ENCODE measurements at regions not wholly inside any gene's neighbourhood (a gene's known extent, or its start where the extent isn't known, plus 50 kb on each side); places are given as distances from the start of the nearest gene placed in this dataset.

- Histone ChIP-seq H3K4me3 (ENCODE audit: low read depth in 2 of 2, low read length in 2 of 2) (no peak overlapping the region), H3K4me1 (ENCODE audit: control insufficient read depth, insufficient read depth, low read length) (peaks cover 4% of the 10 kb centered on the region; the same call in 1 of the 2 replicates), H3K27ac (ENCODE audit: low read length) (no peak overlapping the region), H3K27me3 (ENCODE audit: control insufficient read depth, insufficient read depth, low read length) (no peaks in the 10 kb centered on the region), H3K9me3 (ENCODE audit: control insufficient read depth, insufficient read depth, low read depth, low read length) (no peaks in the 10 kb centered on the region), H3K36me3 (ENCODE audit: control insufficient read depth, insufficient read depth, low read length) (no peaks in the 10 kb centered on the region)
- TF ChIP-seq, protein P1, sequence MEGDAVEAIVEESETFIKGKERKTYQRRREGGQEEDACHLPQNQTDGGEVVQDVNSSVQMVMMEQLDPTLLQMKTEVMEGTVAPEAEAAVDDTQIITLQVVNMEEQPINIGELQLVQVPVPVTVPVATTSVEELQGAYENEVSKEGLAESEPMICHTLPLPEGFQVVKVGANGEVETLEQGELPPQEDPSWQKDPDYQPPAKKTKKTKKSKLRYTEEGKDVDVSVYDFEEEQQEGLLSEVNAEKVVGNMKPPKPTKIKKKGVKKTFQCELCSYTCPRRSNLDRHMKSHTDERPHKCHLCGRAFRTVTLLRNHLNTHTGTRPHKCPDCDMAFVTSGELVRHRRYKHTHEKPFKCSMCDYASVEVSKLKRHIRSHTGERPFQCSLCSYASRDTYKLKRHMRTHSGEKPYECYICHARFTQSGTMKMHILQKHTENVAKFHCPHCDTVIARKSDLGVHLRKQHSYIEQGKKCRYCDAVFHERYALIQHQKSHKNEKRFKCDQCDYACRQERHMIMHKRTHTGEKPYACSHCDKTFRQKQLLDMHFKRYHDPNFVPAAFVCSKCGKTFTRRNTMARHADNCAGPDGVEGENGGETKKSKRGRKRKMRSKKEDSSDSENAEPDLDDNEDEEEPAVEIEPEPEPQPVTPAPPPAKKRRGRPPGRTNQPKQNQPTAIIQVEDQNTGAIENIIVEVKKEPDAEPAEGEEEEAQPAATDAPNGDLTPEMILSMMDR (IDR thresholded peaks at IDR 0.05) = no peak
- TF ChIP-seq TCF7L2 (IDR thresholded peaks at IDR 0.05; ENCODE audit: low read depth, low read length) = no peak
- TF ChIP-seq REST (IDR thresholded peaks at IDR 0.05; ENCODE audit: insufficient read depth in 1 of 2, low read depth in 2 of 2, low read length in 1 of 2) = no peak
- TF ChIP-seq SIN3A (IDR thresholded peaks at IDR 0.05; ENCODE audit: borderline replicate concordance, insufficient read depth, low read depth, low read length) = no peak
- TF ChIP-seq POLR2AphosphoS5 (IDR thresholded peaks at IDR 0.05; ENCODE audit: low read depth, low read length) = no peak
- POLR2A ChIA-PET = no interaction called here
- ATAC-seq (no peak), DNase-seq (ENCODE audit: low read depth, low spot score) (no peak)
- intact Hi-C loops (cut with micrococcal nuclease; ENCODE audit: unreplicated experiment) (no loop called here), in situ Hi-C loops (cut with HindIII; ENCODE audit: low pct_unique_long_range_greater_than_20kb, low sequenced_read_pairs) (no loop called here)
- BruUV-seq (replicated peaks) = no TSS peak
- CTCF ChIA-PET = no interaction called here
These were observed 67.7 kb upstream of the COL5A2 start for GRCh38 chr2:189247276-189247675.

- TF ChIP-seq SIN3A (IDR thresholded peaks at IDR 0.05; ENCODE audit: borderline replicate concordance, insufficient read depth, low read depth, low read length) (no peak), POLR2AphosphoS5 (IDR thresholded peaks at IDR 0.05; ENCODE audit: low read depth, low read length) (no peak), TCF7L2 (IDR thresholded peaks at IDR 0.05; ENCODE audit: low read depth, low read length) (no peak)
- no peak overlapping the region for H3K4me3 ChIP-seq (ENCODE audit: low read depth in 2 of 2, low read length in 2 of 2)
- ChIA-PET CTCF (no interaction called here), POLR2A (no interaction called here)
- intact Hi-C loops (cut with micrococcal nuclease; ENCODE audit: unreplicated experiment) = no loop called here
- no peaks in the 10 kb centered on the region for H3K36me3 ChIP-seq (ENCODE audit: control insufficient read depth, insufficient read depth, low read length)
- H3K27ac ChIP-seq (ENCODE audit: low read length) = peak overlapping the region; percentile 52; the same call in 1 of the 2 replicates
- ATAC-seq (no peak), DNase-seq (ENCODE audit: low read depth, low spot score) (no peak)
- H3K4me1 ChIP-seq (ENCODE audit: control insufficient read depth, insufficient read depth, low read length) = peaks cover 8% of the 10 kb centered on the region; the same call in 1 of the 2 replicates
- in situ Hi-C loops (cut with HindIII; ENCODE audit: low pct_unique_long_range_greater_than_20kb, low sequenced_read_pairs) = no loop called here
- H3K27me3 ChIP-seq (ENCODE audit: control insufficient read depth, insufficient read depth, low read length) = no peaks in the 10 kb centered on the region
- no peaks in the 10 kb centered on the region for H3K9me3 ChIP-seq (ENCODE audit: control insufficient read depth, insufficient read depth, low read depth, low read length)
- no TSS peak for BruUV-seq (replicated peaks)
These were observed 68.6 kb upstream of the COL5A2 start for GRCh38 chr2:189248141-189248540.

DNA sequence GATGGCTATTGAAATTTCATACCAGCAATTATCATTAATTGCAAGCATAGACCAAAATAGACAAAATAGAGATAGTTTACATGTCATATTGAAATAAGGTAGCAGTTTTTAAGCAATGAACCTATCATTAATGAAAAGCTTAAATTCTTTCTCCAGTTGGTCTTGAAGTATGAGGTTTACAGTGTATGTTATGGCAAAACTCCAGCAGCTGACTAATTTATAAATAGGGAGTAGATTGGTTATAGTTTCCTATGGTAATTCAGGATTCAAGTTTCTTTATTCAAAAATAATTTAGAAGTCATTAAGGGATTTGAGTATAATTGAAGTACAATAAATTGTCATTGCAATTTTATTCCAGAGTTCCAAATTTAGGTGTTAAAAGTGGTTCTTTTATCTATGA, 69.6 kb upstream of the COL5A2 start:
- DNase-seq (ENCODE audit: low read depth, low spot score) (no peak), ATAC-seq (no peak)
- peak overlapping the region; percentile 52; the same call in 1 of the 2 replicates for H3K27ac ChIP-seq (ENCODE audit: low read length)
- no peaks in the 10 kb centered on the region for H3K27me3 ChIP-seq (ENCODE audit: control insufficient read depth, insufficient read depth, low read length)
- TF ChIP-seq REST (IDR thresholded peaks at IDR 0.05; ENCODE audit: insufficient read depth in 1 of 2, low read depth in 2 of 2, low read length in 1 of 2) (no peak), POLR2AphosphoS5 (IDR thresholded peaks at IDR 0.05; ENCODE audit: low read depth, low read length) (no peak), TCF7L2 (IDR thresholded peaks at IDR 0.05; ENCODE audit: low read depth, low read length) (no peak), SIN3A (IDR thresholded peaks at IDR 0.05; ENCODE audit: borderline replicate concordance, insufficient read depth, low read depth, low read length) (no peak)
- TF ChIP-seq, protein P1 (IDR thresholded peaks at IDR 0.05) = no peak
- BruUV-seq (replicated peaks) = no TSS peak
- intact Hi-C loops (cut with micrococcal nuclease; ENCODE audit: unreplicated experiment) = no loop called here
- H3K9me3 ChIP-seq (ENCODE audit: control insufficient read depth, insufficient read depth, low read depth, low read length) = no peaks in the 10 kb centered on the region
- ChIA-PET POLR2A (no interaction called here), CTCF (no interaction called here)
- in situ Hi-C loops (cut with HindIII; ENCODE audit: low pct_unique_long_range_greater_than_20kb, low sequenced_read_pairs) = no loop called here
- peaks cover 16% of the 10 kb centered on the region; the same call in 1 of the 2 replicates for H3K4me1 ChIP-seq (ENCODE audit: control insufficient read depth, insufficient read depth, low read length)
- H3K4me3 ChIP-seq (ENCODE audit: low read depth in 2 of 2, low read length in 2 of 2) = no peak overlapping the region
- H3K36me3 ChIP-seq (ENCODE audit: control insufficient read depth, insufficient read depth, low read length) = no peaks in the 10 kb centered on the region

Measured in Panc1 (cell line).